SK-N-MC (cell line): ENCODE measurements at regions not wholly inside any gene's neighbourhood (a gene's known extent, or its start where the extent isn't known, plus 50 kb on each side); places are given as distances from the start of the nearest gene placed in this dataset.

Experiments
- DNase-seq: peaks from one replicate; pipeline ENCODE4 v3.0.0-alpha.2; 2011; ENCODE audit warnings: low read depth, low spot score
- H3K27ac ChIP-seq: fragments of 200-600 bp; sonication (generic); 2 replicates; pipeline ENCODE4 v1.5.1; 2016; ENCODE audit warnings: mixed run types
- H3K36me3 ChIP-seq: fragments of 200-600 bp; sonication (generic); 2 replicates; pipeline ENCODE4 v1.6.1; 2017; ENCODE audit warnings: antibody characterized with exemption, low read length, mixed read lengths; ENCODE audit not compliant: insufficient read depth
- H3K4me3 ChIP-seq: fragments of 200-600 bp; sonication (generic); 2 replicates; pipeline ENCODE4 v1.5.1; 2016
- H3K9ac ChIP-seq: fragments of 200-600 bp; sonication (generic); 2 replicates; pipeline ENCODE4 v1.8.0; 2017; ENCODE audit warnings: mixed run types, mixed read lengths; ENCODE audit not compliant: insufficient read length
- H3K9me3 ChIP-seq: fragments of 200-600 bp; sonication (generic); 2 replicates; pipeline ENCODE4 v1.6.1; 2017; ENCODE audit warnings: low read depth, mild to moderate bottlenecking, antibody characterized with exemption, low read length, moderate library complexity, mixed read lengths
- EZH2 ChIP-seq: fragments of 200-600 bp; sonication (generic); IDR thresholded peaks from one replicate; pipeline ENCODE4 v1.6.1; 2017; ENCODE audit warnings: antibody characterized with exemption
- FOXP2 ChIP-seq: optimal IDR thresholded peaks from 2 replicates; pipeline ENCODE3; 2011; ENCODE audit warnings: mild to moderate bottlenecking, moderate library complexity; ENCODE audit not compliant: insufficient read depth; ENCODE audit errors: extremely low read length, control extremely low read depth
- POLR2AphosphoS5 ChIP-seq: IDR thresholded peaks from 2 replicates; pipeline ENCODE4 v1.6.1; 2012; ENCODE audit warnings: mild to moderate bottlenecking, low read depth, low read length, borderline replicate concordance

GRCh38 chr21:35575280-35575915, 484.9 kb downstream of the SETD4 start:
- no peak overlapping the region for H3K27ac ChIP-seq
- no peaks in the 10 kb centered on the region for H3K9me3 ChIP-seq
- H3K9ac ChIP-seq = no peak overlapping the region
- DNase-seq = no peak
- no peak overlapping the region for H3K4me3 ChIP-seq
- no peaks in the 10 kb centered on the region for H3K36me3 ChIP-seq
- TF ChIP-seq EZH2 = no peak
- TF ChIP-seq POLR2AphosphoS5 = no peak
- no peak for TF ChIP-seq FOXP2

- no peak overlapping the region for H3K9ac ChIP-seq
- DNase-seq = no peak
- H3K4me3 ChIP-seq = no peak overlapping the region
- no peaks in the 10 kb centered on the region for H3K9me3 ChIP-seq
- H3K27ac ChIP-seq = no peak overlapping the region
- no peaks in the 10 kb centered on the region for H3K36me3 ChIP-seq
- TF ChIP-seq FOXP2 (no peak), POLR2AphosphoS5 (no peak), EZH2 (no peak)
Observed at GRCh38 chr21:35573472-35574374, 486.6 kb downstream of the SETD4 start.

- Histone ChIP-seq H3K36me3 (no peaks in the 10 kb centered on the region), H3K27ac (no peak overlapping the region), H3K9ac (no peak overlapping the region), H3K9me3 (no peaks in the 10 kb centered on the region), H3K4me3 (no peak overlapping the region)
- no peak for DNase-seq
- TF ChIP-seq FOXP2 (no peak), EZH2 (no peak), POLR2AphosphoS5 (no peak)
Observed at GRCh38 chr21:35571910-35572309, 488.4 kb downstream of the SETD4 start.

GRCh38 chr21:35568643-35569042, 491.7 kb downstream of the SETD4 start:
- Histone ChIP-seq H3K4me3 (no peak overlapping the region), H3K9me3 (no peaks in the 10 kb centered on the region), H3K36me3 (no peaks in the 10 kb centered on the region), H3K27ac (no peak overlapping the region), H3K9ac (no peak overlapping the region)
- TF ChIP-seq EZH2 = no peak
- no peak for TF ChIP-seq FOXP2
- no peak for TF ChIP-seq POLR2AphosphoS5
- DNase-seq = no peak

- no peak overlapping the region for H3K9ac ChIP-seq
- H3K36me3 ChIP-seq = no peaks in the 10 kb centered on the region
- H3K4me3 ChIP-seq = no peak overlapping the region
- DNase-seq = no peak
- no peaks in the 10 kb centered on the region for H3K9me3 ChIP-seq
- H3K27ac ChIP-seq = no peak overlapping the region
- no peak for TF ChIP-seq EZH2
- no peak for TF ChIP-seq FOXP2
- TF ChIP-seq POLR2AphosphoS5 = no peak
Observed at GRCh38 chr21:35566874-35567273, 493.5 kb downstream of the SETD4 start.

- DNase-seq = no peak
- Histone ChIP-seq H3K36me3 (no peaks in the 10 kb centered on the region), H3K27ac (no peak overlapping the region), H3K4me3 (no peak overlapping the region), H3K9ac (no peak overlapping the region), H3K9me3 (no peaks in the 10 kb centered on the region)
- TF ChIP-seq POLR2AphosphoS5 = no peak
Observed at GRCh38 chr21:35565204-35565611, 495.1 kb downstream of the SETD4 start.

- Histone ChIP-seq H3K27ac (no peak overlapping the region), H3K36me3 (no peaks in the 10 kb centered on the region), H3K9me3 (no peaks in the 10 kb centered on the region), H3K4me3 (no peak overlapping the region), H3K9ac (no peak overlapping the region)
- DNase-seq = no peak
- no peak for TF ChIP-seq EZH2
- no peak for TF ChIP-seq FOXP2
- TF ChIP-seq POLR2AphosphoS5 = no peak
Observed at GRCh38 chr21:35563885-35564451, 496.4 kb downstream of the SETD4 start.

- Histone ChIP-seq H3K9ac (no peak overlapping the region), H3K27ac (no peak overlapping the region), H3K36me3 (no peaks in the 10 kb centered on the region), H3K4me3 (no peak overlapping the region), H3K9me3 (no peaks in the 10 kb centered on the region)
- DNase-seq = no peak
- TF ChIP-seq EZH2 = no peak
- TF ChIP-seq POLR2AphosphoS5 = no peak
- TF ChIP-seq FOXP2 = no peak
Observed at GRCh38 chr21:35562876-35563275, 497.4 kb downstream of the SETD4 start.

GRCh38 chr21:35561116-35561515, 499.2 kb downstream of the SETD4 start:
- no peak for DNase-seq
- no peak overlapping the region for H3K27ac ChIP-seq
- H3K4me3 ChIP-seq = no peak overlapping the region
- TF ChIP-seq FOXP2 (no peak), EZH2 (no peak), POLR2AphosphoS5 (no peak)
- H3K9ac ChIP-seq = no peak overlapping the region
- no peaks in the 10 kb centered on the region for H3K9me3 ChIP-seq
- no peaks in the 10 kb centered on the region for H3K36me3 ChIP-seq
